HG02943 (cell line): ENCODE measurements at regions not wholly inside any gene's neighbourhood (a gene's known extent, or its start where the extent isn't known, plus 50 kb on each side); places are given as distances from the start of the nearest gene placed in this dataset.

Experiments used
- ATAC-seq: cut with Tn5 transposase; IDR thresholded peaks from one replicate; pipeline ENCODE4 v1.9.1; 2021; ENCODE audit warnings: mild to moderate bottlenecking, low read depth, moderate library complexity; ENCODE audit not compliant: unreplicated experiment

DNA sequence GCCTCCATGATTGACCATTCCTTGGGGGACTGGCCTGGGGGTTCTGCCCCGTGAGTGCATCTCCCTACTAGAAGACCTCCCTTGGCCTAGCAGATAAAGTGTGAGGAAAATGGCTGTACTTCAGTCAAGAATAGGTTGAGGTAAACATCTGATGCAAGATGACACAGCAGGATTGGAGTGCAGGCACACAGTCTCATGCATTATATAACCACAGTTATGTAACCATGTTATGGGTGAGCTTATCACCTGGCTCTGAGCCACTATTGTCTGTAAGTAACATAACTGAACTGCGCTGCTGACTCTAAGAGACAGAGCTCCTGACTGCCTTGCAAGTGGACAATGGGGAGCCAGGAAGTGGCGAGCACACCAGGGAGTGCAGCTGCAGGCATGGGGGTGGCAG is 378.7 kb upstream of the ANO5 start:
- ATAC-seq: no peak

GRCh38 chr11:21817696-21818095 is 375.2 kb upstream of the ANO5 start:
- ATAC-seq: no peak

- no peak for ATAC-seq
Measured at GRCh38 chr11:21820176-21820575, 372.7 kb upstream of the ANO5 start.

- ATAC-seq: no peak
Measured at GRCh38 chr11:21825127-21825526, 367.8 kb upstream of the ANO5 start.

GRCh38 chr11:21838427-21838826 is 354.5 kb upstream of the ANO5 start:
- no peak for ATAC-seq

- no peak for ATAC-seq
Measured at GRCh38 chr11:21839796-21840195, 353.1 kb upstream of the ANO5 start.

DNA sequence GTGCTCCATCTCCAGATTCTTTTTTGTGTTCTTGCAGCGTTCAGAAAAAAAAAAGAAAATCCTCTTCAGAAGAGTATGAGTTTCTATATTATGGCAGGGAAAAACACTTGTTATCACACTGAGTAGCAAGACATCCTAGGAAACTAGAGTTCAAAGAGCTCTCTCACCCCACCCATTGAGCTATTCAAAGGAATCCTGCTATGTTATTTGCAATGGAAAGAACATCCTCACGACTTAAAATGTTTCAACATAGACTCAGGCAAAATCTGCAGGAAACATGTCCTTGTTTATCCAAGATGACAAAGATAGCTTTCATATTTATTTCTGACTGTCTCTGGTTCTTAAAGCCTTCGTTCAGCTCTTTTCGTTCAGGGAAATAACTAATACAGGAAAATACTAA is 331.6 kb upstream of the ANO5 start:
- ATAC-seq: no peak

GRCh38 chr11:21865541-21865940 is 327.3 kb upstream of the ANO5 start:
- no peak for ATAC-seq

GRCh38 chr11:21866781-21867180 is 326.1 kb upstream of the ANO5 start:
- ATAC-seq: no peak

- no peak for ATAC-seq
Measured at GRCh38 chr11:21877151-21877550, 315.7 kb upstream of the ANO5 start.

DNA sequence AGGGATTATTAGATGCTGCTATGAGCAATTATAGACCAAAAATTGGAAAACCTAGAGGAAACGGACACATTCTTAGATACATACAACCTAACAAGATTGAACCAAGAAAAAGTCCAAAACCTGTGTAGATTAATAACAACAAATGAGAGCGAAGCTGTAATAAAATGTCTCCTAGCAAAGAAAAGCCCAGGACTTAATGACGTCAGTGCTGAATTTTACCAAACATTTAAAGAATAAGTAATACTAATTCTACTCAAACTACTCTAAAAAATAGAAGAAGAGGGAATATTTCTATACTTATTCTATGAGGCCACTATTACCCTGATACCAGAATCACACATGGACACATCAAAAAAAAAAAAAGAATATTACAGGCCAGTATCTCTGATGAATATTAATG is 309.5 kb upstream of the ANO5 start:
- ATAC-seq: no peak

- ATAC-seq: no peak
Measured at GRCh38 chr11:21888814-21889213, 304.1 kb upstream of the ANO5 start.

DNA sequence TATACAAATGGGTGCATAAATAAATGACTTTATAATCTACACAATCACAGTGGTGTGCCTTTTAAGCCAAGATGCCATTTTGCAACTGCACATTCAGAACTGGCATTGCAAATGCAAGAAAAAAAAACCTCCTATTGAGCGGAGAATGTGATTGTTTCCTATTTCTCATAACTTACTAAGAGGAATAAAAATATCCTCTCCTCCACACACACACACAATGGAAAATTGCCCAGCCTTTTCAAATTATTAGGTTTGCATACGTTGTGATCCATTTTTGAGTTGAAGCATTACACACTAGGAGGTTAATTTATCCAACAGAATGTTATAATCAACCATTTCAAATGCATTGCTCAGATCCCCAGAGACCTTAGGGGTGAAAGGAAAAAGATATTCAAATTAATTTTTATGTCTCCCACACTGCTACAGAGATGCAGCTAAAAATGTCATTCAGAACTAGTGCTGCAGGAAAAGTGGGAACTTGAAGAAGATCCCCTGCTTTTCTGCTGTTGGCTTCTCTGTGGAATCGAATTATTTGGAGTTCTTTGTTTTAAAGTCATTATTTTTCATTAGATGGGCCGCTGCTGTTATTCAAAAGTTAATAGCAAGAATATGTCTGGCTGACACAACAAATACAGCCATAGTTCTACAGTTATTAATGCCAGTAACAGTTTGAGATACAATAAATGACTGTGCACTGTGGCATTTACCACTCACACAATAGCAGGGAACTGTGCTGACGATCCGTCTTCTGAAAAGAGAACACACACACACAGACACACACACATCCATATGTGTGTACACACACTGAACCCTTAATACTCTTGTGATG is 299.9 kb upstream of the ANO5 start:
- no peak for ATAC-seq

GRCh38 chr11:21893565-21893867 is 299.4 kb upstream of the ANO5 start:
- no peak for ATAC-seq

GRCh38 chr11:21894492-21894891 is 298.4 kb upstream of the ANO5 start:
- ATAC-seq: no peak

- ATAC-seq: no peak
Measured at GRCh38 chr11:21895686-21896085, 297.2 kb upstream of the ANO5 start.

GRCh38 chr11:21896216-21896615 is 296.7 kb upstream of the ANO5 start:
- ATAC-seq: no peak

GRCh38 chr11:21896746-21897602 is 295.9 kb upstream of the ANO5 start:
- ATAC-seq: no peak

DNA sequence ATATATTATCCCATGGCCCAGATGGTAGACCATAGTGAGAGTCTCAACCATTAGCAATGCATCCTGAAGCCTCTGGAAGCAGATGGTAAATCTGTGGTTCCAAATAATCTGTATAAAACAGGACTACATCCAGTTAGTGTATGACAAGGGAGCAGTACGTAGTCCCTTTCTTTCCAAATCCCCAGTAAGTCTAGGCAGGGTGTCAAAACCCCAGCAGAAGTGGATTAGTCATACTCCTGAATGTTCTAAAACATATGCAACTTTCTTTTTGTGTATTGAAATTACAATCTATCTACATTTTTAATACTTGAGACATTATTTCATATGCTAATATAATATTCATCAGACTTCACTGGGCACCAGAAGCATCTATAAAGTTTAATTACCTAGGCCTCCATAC is 295.1 kb upstream of the ANO5 start:
- ATAC-seq: no peak

- ATAC-seq: no peak
Measured at GRCh38 chr11:21908211-21908610, 284.7 kb upstream of the ANO5 start.

DNA sequence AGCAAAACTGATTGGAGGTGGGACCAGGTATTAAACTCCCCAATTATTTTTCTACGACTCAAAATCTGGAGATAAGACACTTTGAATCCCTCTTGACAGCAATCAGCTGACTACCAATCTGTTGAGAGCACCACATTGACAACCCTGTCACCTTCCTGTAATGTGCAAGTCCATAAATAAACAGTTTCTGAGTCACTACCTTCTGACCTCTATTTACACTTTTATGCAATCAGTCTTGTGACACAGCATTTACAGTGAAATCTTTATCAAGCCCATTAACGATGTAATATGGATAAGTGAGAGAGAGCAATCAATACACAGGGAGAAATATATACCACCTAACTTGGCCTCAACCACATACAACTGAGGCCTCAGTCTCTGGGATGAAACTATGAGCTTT is 283.7 kb upstream of the ANO5 start:
- ATAC-seq: no peak

DNA sequence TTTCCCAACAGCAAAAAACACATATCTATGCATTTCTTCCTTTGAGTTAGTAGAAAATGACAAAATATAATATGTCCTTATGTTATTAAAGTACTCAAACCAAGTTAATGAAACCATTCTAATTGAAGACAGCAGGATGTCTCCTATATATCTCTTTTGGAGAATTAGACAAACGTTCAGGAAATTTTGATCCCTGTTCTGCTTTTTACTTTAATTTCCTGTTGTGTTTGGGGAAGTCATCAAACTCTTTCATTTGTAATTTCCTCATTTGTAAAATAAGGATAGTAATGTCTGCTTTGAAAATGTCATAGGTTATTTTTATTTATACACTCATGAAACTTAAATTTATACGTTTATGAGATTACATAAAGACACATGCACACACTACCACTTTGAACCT is 281.8 kb upstream of the ANO5 start:
- ATAC-seq: no peak
